SK-N-SH treated with all-trans-retinoic acid at 6 μM for 48 hours (cell line): ENCODE measurements at regions not wholly inside any gene's neighbourhood (a gene's known extent, or its start where the extent isn't known, plus 50 kb on each side); places are given as distances from the start of the nearest gene placed in this dataset.

Experiments
- ESRRG ChIP-seq: fragments of 250-450 bp; sonication (Bioruptor Pico); IDR thresholded peaks from 2 replicates; pipeline ENCODE4 v1.6.1; 2021; ENCODE audit warnings: mild to moderate bottlenecking
- GLIS3 ChIP-seq: fragments of 250-450 bp; sonication (Bioruptor Pico); IDR thresholded peaks from 2 replicates; pipeline ENCODE4 v1.5.0; 2020; ENCODE audit warnings: mild to moderate bottlenecking, moderate library complexity
- PPARA ChIP-seq: fragments of 250-450 bp; sonication (Bioruptor Pico); IDR thresholded peaks from 2 replicates; pipeline ENCODE4 v1.5.0; 2020; ENCODE audit warnings: mild to moderate bottlenecking, borderline replicate concordance
- RARB ChIP-seq: fragments of 250-450 bp; sonication (Bioruptor Pico); IDR thresholded peaks from 2 replicates; pipeline ENCODE4 v1.8.0; 2021; ENCODE audit warnings: mild to moderate bottlenecking, moderate library complexity
- ZFP30 ChIP-seq: fragments of 450-650 bp; formaldehyde crosslinking; IDR thresholded peaks from 2 replicates; pipeline ENCODE4 v1.5.0; 2022; ENCODE audit warnings: mild to moderate bottlenecking, moderate library complexity
- ZNF70 ChIP-seq: fragments of 450-650 bp; formaldehyde crosslinking; IDR thresholded peaks from 2 replicates; pipeline ENCODE4 v1.5.0; 2020; ENCODE audit warnings: mild to moderate bottlenecking, moderate library complexity
- TF ChIP-seq, protein P1 (sequence below): fragments of 250-450 bp; sonication (Bioruptor Pico); IDR thresholded peaks from 2 replicates; pipeline ENCODE4 v1.8.0; 2020; ENCODE audit warnings: mild to moderate bottlenecking, moderate library complexity, borderline replicate concordance
- TF ChIP-seq, protein P2 (sequence below): fragments of 250-450 bp; sonication (Bioruptor Pico); IDR thresholded peaks from 2 replicates; pipeline ENCODE4 v1.5.1; 2021; ENCODE audit warnings: mild to moderate bottlenecking, moderate library complexity

DNA sequence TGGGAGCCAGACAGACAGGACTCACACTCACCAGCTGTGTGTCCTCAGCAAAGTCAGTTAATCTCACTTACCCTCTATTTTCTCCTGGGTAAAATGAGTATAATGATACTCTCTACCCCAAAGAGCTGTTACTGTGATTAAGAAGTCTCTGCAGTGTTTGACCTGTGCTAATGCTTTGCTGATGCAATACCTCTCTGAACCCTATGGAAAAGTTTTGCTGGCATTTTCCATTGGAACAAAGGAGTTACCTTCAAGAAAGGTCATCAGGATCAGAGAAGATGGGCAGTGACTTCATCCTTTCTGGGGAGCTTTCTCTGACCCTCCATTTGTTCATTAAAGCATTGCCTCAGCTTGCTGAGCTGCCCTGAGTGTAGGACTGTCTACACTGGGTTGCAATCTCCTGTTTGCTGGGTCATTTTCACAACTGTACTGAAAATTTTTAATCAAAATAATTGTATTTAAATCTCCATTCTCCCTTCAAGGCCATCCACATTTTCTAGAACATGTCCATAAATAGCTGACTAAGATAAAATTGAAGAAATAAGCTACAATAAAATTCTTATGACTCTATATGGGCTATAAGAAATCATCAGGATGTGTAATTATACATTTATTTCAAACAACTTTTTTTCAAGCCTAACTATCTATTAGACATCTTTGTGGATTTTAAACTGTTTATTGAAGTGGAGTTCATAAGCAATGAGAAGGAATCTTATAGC lies 272.8 kb upstream of the CPEB2 start:
- TF ChIP-seq, protein P1, sequence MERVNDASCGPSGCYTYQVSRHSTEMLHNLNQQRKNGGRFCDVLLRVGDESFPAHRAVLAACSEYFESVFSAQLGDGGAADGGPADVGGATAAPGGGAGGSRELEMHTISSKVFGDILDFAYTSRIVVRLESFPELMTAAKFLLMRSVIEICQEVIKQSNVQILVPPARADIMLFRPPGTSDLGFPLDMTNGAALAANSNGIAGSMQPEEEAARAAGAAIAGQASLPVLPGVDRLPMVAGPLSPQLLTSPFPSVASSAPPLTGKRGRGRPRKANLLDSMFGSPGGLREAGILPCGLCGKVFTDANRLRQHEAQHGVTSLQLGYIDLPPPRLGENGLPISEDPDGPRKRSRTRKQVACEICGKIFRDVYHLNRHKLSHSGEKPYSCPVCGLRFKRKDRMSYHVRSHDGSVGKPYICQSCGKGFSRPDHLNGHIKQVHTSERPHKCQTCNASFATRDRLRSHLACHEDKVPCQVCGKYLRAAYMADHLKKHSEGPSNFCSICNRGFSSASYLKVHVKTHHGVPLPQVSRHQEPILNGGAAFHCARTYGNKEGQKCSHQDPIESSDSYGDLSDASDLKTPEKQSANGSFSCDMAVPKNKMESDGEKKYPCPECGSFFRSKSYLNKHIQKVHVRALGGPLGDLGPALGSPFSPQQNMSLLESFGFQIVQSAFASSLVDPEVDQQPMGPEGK, result no peak
- TF ChIP-seq ZFP30 (CRISPR knock-in tag) (no peak), ZNF70 (no peak), ESRRG (CRISPR knock-in tag) (no peak), RARB (no peak), PPARA (no peak), GLIS3 (CRISPR knock-in tag) (no peak)
- TF ChIP-seq, protein P2, sequence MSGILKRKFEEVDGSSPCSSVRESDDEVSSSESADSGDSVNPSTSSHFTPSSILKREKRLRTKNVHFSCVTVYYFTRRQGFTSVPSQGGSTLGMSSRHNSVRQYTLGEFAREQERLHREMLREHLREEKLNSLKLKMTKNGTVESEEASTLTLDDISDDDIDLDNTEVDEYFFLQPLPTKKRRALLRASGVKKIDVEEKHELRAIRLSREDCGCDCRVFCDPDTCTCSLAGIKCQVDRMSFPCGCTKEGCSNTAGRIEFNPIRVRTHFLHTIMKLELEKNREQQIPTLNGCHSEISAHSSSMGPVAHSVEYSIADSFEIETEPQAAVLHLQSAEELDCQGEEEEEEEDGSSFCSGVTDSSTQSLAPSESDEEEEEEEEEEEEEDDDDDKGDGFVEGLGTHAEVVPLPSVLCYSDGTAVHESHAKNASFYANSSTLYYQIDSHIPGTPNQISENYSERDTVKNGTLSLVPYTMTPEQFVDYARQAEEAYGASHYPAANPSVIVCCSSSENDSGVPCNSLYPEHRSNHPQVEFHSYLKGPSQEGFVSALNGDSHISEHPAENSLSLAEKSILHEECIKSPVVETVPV (CRISPR knock-in tag), result no peak
